DMS 273 (cell line): ENCODE measurements at regions not wholly inside any gene's neighbourhood (a gene's known extent, or its start where the extent isn't known, plus 50 kb on each side); places are given as distances from the start of the nearest gene placed in this dataset.
"Not testable (repeated sequence)": the region's sequence is repeated elsewhere in the genome, so short reads cannot be mapped to it uniquely, and the experiment has no call there.

ENCODE experiments used
- DNase-seq: peaks from one replicate; lab custom pipeline; 2025; ENCODE audit not compliant: unreplicated experiment; lab: John Stamatoyannopoulos, UW

GRCh38 chr5:154593071-154593470, 115.0 kb upstream of the HAND1 start:
- no peak for DNase-seq

GRCh38 chr5:154590093-154590724, 112.2 kb upstream of the HAND1 start:
- peak; percentile 18 for DNase-seq

GRCh38 chr5:154589511-154589910, 111.5 kb upstream of the HAND1 start:
- DNase-seq, result no peak

- DNase-seq, result not testable (repeated sequence)
Observed at GRCh38 chr5:154588833-154589425, 110.9 kb upstream of the HAND1 start.

- no peak for DNase-seq
Observed at GRCh38 chr5:154588091-154588774, 110.2 kb upstream of the HAND1 start.

- DNase-seq, result peak; percentile 70
Observed at GRCh38 chr5:154587123-154588026, 109.3 kb upstream of the HAND1 start.

- DNase-seq, result no peak
Observed at GRCh38 chr5:154583671-154584177, 105.7 kb upstream of the HAND1 start.

- no peak for DNase-seq
Observed at GRCh38 chr5:154580422-154580821, 102.4 kb upstream of the HAND1 start.

GRCh38 chr5:154577416-154577815, 99.4 kb upstream of the HAND1 start:
- DNase-seq, result no peak

- no peak for DNase-seq
Observed at GRCh38 chr5:154576429-154576806, 98.4 kb upstream of the HAND1 start.

- peak; percentile 69 for DNase-seq
Observed at GRCh38 chr5:154575546-154576428, 97.8 kb upstream of the HAND1 start.

- no peak for DNase-seq
Observed at GRCh38 chr5:154573011-154573410, 95.0 kb upstream of the HAND1 start.

- no peak for DNase-seq
Observed at GRCh38 chr5:154571325-154572035, 93.5 kb upstream of the HAND1 start.

GRCh38 chr5:154570572-154571324, 92.7 kb upstream of the HAND1 start:
- no peak for DNase-seq

- DNase-seq, result peak; percentile 80
Observed at GRCh38 chr5:154568589-154568988, 90.6 kb upstream of the HAND1 start.

GRCh38 chr5:154567155-154567554, 89.1 kb upstream of the HAND1 start:
- peak; percentile 87 for DNase-seq

- no peak for DNase-seq
Observed at GRCh38 chr5:154566146-154566680, 88.2 kb upstream of the HAND1 start.

- DNase-seq, result no peak
Observed at GRCh38 chr5:154565123-154565522, 87.1 kb upstream of the HAND1 start.
